ENCODE measurements at regions not wholly inside any gene's neighbourhood (a gene's known extent, or its start where the extent isn't known, plus 50 kb on each side); places are given as distances from the start of the nearest gene placed in this dataset.

DNA sequence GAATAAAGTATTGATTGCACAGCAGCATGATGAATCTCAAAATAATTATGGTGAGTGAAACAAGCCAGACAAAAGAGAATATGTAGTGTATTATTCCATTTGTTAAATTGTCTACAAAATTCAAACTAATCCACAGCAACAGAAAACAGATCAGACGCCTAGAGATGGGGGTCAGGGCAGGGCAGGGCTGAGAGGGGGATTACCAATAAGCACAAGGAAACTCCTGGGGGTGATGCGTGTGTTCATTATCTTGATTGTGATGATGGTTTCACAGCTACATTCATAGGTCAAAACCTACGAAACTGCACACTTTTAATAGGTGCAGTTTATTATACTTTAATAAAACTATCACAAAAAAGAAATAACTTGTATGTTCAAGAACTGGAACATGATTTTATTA, 132.7 kb upstream of the CDK6 start:
- TF ChIP-seq, protein P1, sequence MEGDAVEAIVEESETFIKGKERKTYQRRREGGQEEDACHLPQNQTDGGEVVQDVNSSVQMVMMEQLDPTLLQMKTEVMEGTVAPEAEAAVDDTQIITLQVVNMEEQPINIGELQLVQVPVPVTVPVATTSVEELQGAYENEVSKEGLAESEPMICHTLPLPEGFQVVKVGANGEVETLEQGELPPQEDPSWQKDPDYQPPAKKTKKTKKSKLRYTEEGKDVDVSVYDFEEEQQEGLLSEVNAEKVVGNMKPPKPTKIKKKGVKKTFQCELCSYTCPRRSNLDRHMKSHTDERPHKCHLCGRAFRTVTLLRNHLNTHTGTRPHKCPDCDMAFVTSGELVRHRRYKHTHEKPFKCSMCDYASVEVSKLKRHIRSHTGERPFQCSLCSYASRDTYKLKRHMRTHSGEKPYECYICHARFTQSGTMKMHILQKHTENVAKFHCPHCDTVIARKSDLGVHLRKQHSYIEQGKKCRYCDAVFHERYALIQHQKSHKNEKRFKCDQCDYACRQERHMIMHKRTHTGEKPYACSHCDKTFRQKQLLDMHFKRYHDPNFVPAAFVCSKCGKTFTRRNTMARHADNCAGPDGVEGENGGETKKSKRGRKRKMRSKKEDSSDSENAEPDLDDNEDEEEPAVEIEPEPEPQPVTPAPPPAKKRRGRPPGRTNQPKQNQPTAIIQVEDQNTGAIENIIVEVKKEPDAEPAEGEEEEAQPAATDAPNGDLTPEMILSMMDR (IDR thresholded peaks at IDR 0.05; ENCODE audit: borderline replicate concordance, extremely low read depth, low read length, poor library complexity, severe bottlenecking) = no peak
- TF ChIP-seq EZH2 (IDR thresholded peaks at IDR 0.05; ENCODE audit: borderline replicate concordance, low read depth, low read length, severe bottlenecking) = no peak
